IMR-90 (cell line): ENCODE measurements at regions not wholly inside any gene's neighbourhood (a gene's known extent, or its start where the extent isn't known, plus 50 kb on each side); places are given as distances from the start of the nearest gene placed in this dataset.

Experiments
- ATAC-seq: fragments of 200-7000 bp; cut with Tn5 transposase; 2 replicates; pipeline ENCODE4 v1.9.1; 2020; ENCODE audit warnings: low read depth, mild to moderate bottlenecking, moderate library complexity
- BruUV-seq: library from RNA; stranded (reverse); fragments of 400-500 nt; replicated peaks from 2 replicates; lab custom pipeline; 2021; lab: Mats Ljungman, UMichigan
- CTCF ChIA-PET: fragments of 300-600 bp; formaldehyde crosslinking; extraction: SDS; loops from one replicate; lab custom pipeline; 2021; ENCODE audit warnings: antibody characterized with exemption; lab: Yijun Ruan, JAX
- POLR2A ChIA-PET: fragments of 300-600 bp; sonication (Branson Sonifier 250); formaldehyde crosslinking; loops from one replicate; lab custom pipeline; 2022; ENCODE audit warnings: antibody characterized with exemption; ENCODE audit not compliant: unreplicated experiment; lab: Charles Lee
- DNase-seq: peaks from one replicate; pipeline ENCODE4 v3.0.0; 2013
- H2AFZ ChIP-seq: replicated peaks from 2 replicates; pipeline ENCODE3; 2013; ENCODE audit warnings: low read length, mild to moderate bottlenecking; ENCODE audit not compliant: poor library complexity
- H2AK5ac ChIP-seq: 2 replicates; pipeline ENCODE4 v1.6.1; 2013; ENCODE audit warnings: low read depth, low read length, inconsistent platforms
- H2AK9ac ChIP-seq: replicated peaks from 2 replicates; pipeline ENCODE3; 2013; ENCODE audit warnings: mild to moderate bottlenecking, low read depth, low read length, moderate library complexity; ENCODE audit not compliant: poor library complexity
- H2BK120ac ChIP-seq: 2 replicates; pipeline ENCODE4 v1.6.1; 2013; ENCODE audit warnings: low read depth, low read length, inconsistent platforms
- H2BK15ac ChIP-seq: 3 replicates; pipeline ENCODE4 v1.6.1; 2013; ENCODE audit warnings: low read depth, low read length, inconsistent platforms
- H2BK20ac ChIP-seq: 2 replicates; pipeline ENCODE4 v1.6.1; 2013; ENCODE audit warnings: low read depth, mild to moderate bottlenecking, inconsistent platforms, low read length, moderate library complexity
- H2BK5ac ChIP-seq: 2 replicates; pipeline ENCODE4 v1.6.1; 2013; ENCODE audit warnings: mild to moderate bottlenecking, low read depth, low read length, inconsistent platforms; ENCODE audit not compliant: poor library complexity, severe bottlenecking
- H3K14ac ChIP-seq: replicated peaks from 2 replicates; pipeline ENCODE4 v1.6.1; 2013; ENCODE audit warnings: low read depth, low read length, inconsistent platforms
- H3K18ac ChIP-seq: 2 replicates; pipeline ENCODE4 v1.6.1; 2013; ENCODE audit warnings: low read depth, low read length, control low read depth
- H3K23ac ChIP-seq: 2 replicates; pipeline ENCODE4 v1.6.1; 2013; ENCODE audit warnings: low read depth, low read length, inconsistent platforms
- H3K27ac ChIP-seq: 2 replicates; pipeline ENCODE4 v1.5.1; 2013; ENCODE audit warnings: mild to moderate bottlenecking, control low read depth, low read length; ENCODE audit not compliant: insufficient read depth
- H3K27me3 ChIP-seq: 2 replicates; pipeline ENCODE4 v1.6.1; 2013; ENCODE audit warnings: low read length; ENCODE audit not compliant: control insufficient read depth, insufficient read depth
- H3K36me3 ChIP-seq: 2 replicates; pipeline ENCODE4 v1.6.1; 2013; ENCODE audit warnings: low read length, mixed read lengths; ENCODE audit not compliant: control insufficient read depth, insufficient read depth
- H3K4ac ChIP-seq: 2 replicates; pipeline ENCODE4 v1.6.1; 2013; ENCODE audit warnings: low read depth, low read length, inconsistent platforms
- H3K4me1 ChIP-seq: 2 replicates; pipeline ENCODE4 v1.6.1; 2013; ENCODE audit warnings: low read length, mixed read lengths; ENCODE audit not compliant: control insufficient read depth, insufficient read depth
- H3K4me2 ChIP-seq: 2 replicates; pipeline ENCODE4 v1.6.1; 2013; ENCODE audit warnings: low read depth, mild to moderate bottlenecking, control low read depth, low read length, moderate library complexity
- H3K4me3 ChIP-seq: 2 replicates; pipeline ENCODE4 v1.5.1; 2013; ENCODE audit warnings: low read depth, mild to moderate bottlenecking, control low read depth, low read length, moderate library complexity; ENCODE audit not compliant: insufficient read depth
- H3K56ac ChIP-seq: 2 replicates; pipeline ENCODE4 v1.6.1; 2013; ENCODE audit warnings: low read length, inconsistent platforms; ENCODE audit not compliant: insufficient read depth; ENCODE audit errors: extremely low read depth
- H3K79me1 ChIP-seq, 2 experiments: 2 replicates each; pipeline ENCODE4 v1.6.1; 2013; ENCODE audit warnings: low read length in 2 of 2, inconsistent platforms in 1 of 2, low read depth in 1 of 2
- H3K9ac ChIP-seq: 2 replicates; pipeline ENCODE4 v1.6.1; 2013; ENCODE audit warnings: low read depth, low read length, control low read depth
- H3K9me1 ChIP-seq: 2 replicates; pipeline ENCODE4 v1.6.1; 2013; ENCODE audit warnings: low read length, inconsistent platforms; ENCODE audit not compliant: insufficient read depth
- H3K9me3 ChIP-seq: 2 replicates; pipeline ENCODE4 v1.6.1; 2013; ENCODE audit warnings: low read length; ENCODE audit not compliant: control insufficient read depth, insufficient read depth
- H4K20me1 ChIP-seq: 2 replicates; pipeline ENCODE4 v1.6.1; 2013; ENCODE audit warnings: low read length, inconsistent platforms; ENCODE audit not compliant: insufficient read depth
- H4K5ac ChIP-seq: 2 replicates; pipeline ENCODE4 v1.6.1; 2013; ENCODE audit warnings: mild to moderate bottlenecking, low read depth, low read length, control low read depth
- H4K8ac ChIP-seq, 2 experiments: 2 replicates each; pipeline ENCODE4 v1.6.1; 2013; ENCODE audit warnings: low read depth in 2 of 2, low read length in 2 of 2, control low read depth in 1 of 2, inconsistent platforms in 1 of 2
- H4K91ac ChIP-seq: 2 replicates; pipeline ENCODE4 v1.6.1; 2013; ENCODE audit warnings: low read depth, low read length, inconsistent platforms; ENCODE audit not compliant: insufficient read depth
- CEBPB ChIP-seq: IDR thresholded peaks from 2 replicates; pipeline ENCODE4 v1.6.1; 2012; ENCODE audit warnings: low read depth, low read length, improper control_type of control experiment
- CHD1 ChIP-seq: IDR thresholded peaks from 2 replicates; pipeline ENCODE4 v1.6.1; 2012; ENCODE audit warnings: low read depth, low read length, improper control_type of control experiment
- CTCF ChIP-seq: conservative IDR thresholded peaks from 2 replicates; pipeline ENCODE4 v1.5.1; 2012; ENCODE audit warnings: mild to moderate bottlenecking, low read depth, low read length, improper control_type of control experiment
- ELK1 ChIP-seq: fragments of 150-350 bp; IDR thresholded peaks from 2 replicates; pipeline ENCODE4 v1.6.1; 2016; ENCODE audit warnings: low read depth, mild to moderate bottlenecking, low read length, moderate library complexity, borderline replicate concordance
- FOS ChIP-seq: fragments of 150-350 bp; IDR thresholded peaks from 2 replicates; pipeline ENCODE4 v1.6.1; 2016; ENCODE audit warnings: low read depth, low read length
- MAFK ChIP-seq: IDR thresholded peaks from 2 replicates; pipeline ENCODE4 v1.6.1; 2012; ENCODE audit warnings: low read depth, low read length, improper control_type of control experiment
- MAZ ChIP-seq: IDR thresholded peaks from 2 replicates; pipeline ENCODE4 v1.6.1; 2012; ENCODE audit warnings: low read depth, mild to moderate bottlenecking, low read length, improper control_type of control experiment, moderate library complexity, borderline replicate concordance
- MXI1 ChIP-seq: IDR thresholded peaks from 2 replicates; pipeline ENCODE4 v1.6.1; 2012; ENCODE audit warnings: low read depth, mild to moderate bottlenecking, low read length, moderate library complexity, borderline replicate concordance
- NFE2L2 ChIP-seq: fragments of 150-350 bp; IDR thresholded peaks from 2 replicates; pipeline ENCODE4 v1.6.1; 2016; ENCODE audit warnings: low read depth, mild to moderate bottlenecking, low read length
- RAD21 ChIP-seq: IDR thresholded peaks from 2 replicates; pipeline ENCODE4 v1.6.1; 2012; ENCODE audit warnings: low read length, improper control_type of control experiment
- RCOR1 ChIP-seq: IDR thresholded peaks from 2 replicates; pipeline ENCODE4 v1.6.1; 2012; ENCODE audit warnings: mild to moderate bottlenecking, low read length, improper control_type of control experiment; ENCODE audit not compliant: insufficient replicate concordance
- RFX5 ChIP-seq: IDR thresholded peaks from 2 replicates; pipeline ENCODE4 v1.8.0; 2012; ENCODE audit warnings: low read depth, mild to moderate bottlenecking, low read length, moderate library complexity
- SMC3 ChIP-seq: fragments of 150-350 bp; IDR thresholded peaks from 2 replicates; pipeline ENCODE4 v1.6.1; 2016; ENCODE audit warnings: low read depth, mild to moderate bottlenecking, antibody characterized with exemption, low read length, moderate library complexity
- USF2 ChIP-seq: fragments of 150-350 bp; IDR thresholded peaks from 2 replicates; pipeline ENCODE4 v1.6.1; 2017; ENCODE audit warnings: mild to moderate bottlenecking, antibody characterized with exemption, low read length, low read depth
- WGBS, 2 experiments: methylation state at CpG; one replicate each; pipeline versions ENCODE4 v1.1.5 to v1.1.7; 2013; ENCODE audit warnings: missing lambda C conversion rate in 2 of 2; ENCODE audit not compliant: insufficient read length in 1 of 2; ENCODE audit errors: extremely low coverage in 2 of 2; 5-methylcytosine and 5-hydroxymethylcytosine counted together
- dilution Hi-C: fragments of 300-500 bp; cut with HindIII; formaldehyde crosslinking; loops from one replicate; pipeline ENCODE4 v1.14.3; 2018; ENCODE audit warnings: low sequenced_read_pairs; ENCODE audit not compliant: unreplicated experiment
- in situ Hi-C: fragments of 300-500 bp; cut with MboI; formaldehyde crosslinking; loops from 3 replicates; pipeline ENCODE4 v1.14.3; 2019; ENCODE audit warnings: low sequenced_read_pairs, inconsistent platforms, mixed read lengths
- intact Hi-C: fragments of 100-400 bp; cut with micrococcal nuclease; formaldehyde crosslinking; loops from 2 replicates; pipeline ENCODE4 v1.10.0; 2022

- H3K79me1 ChIP-seq: no peaks in the 10 kb centered on the region
- H3K27me3 ChIP-seq: no peaks in the 10 kb centered on the region
- H2BK120ac ChIP-seq: no peak overlapping the region
- H3K14ac ChIP-seq: no peak overlapping the region
- H3K23ac ChIP-seq: no peak overlapping the region
- no peak overlapping the region for H4K8ac ChIP-seq
- H3K56ac ChIP-seq: no peak overlapping the region
- no peaks in the 10 kb centered on the region for H4K20me1 ChIP-seq
- H2AK5ac ChIP-seq: no peak overlapping the region
- no peak overlapping the region for H3K18ac ChIP-seq
- no peak for DNase-seq
- intact Hi-C loops (no loop called here), in situ Hi-C loops (no loop called here), dilution Hi-C loops (no loop called here)
- H2BK5ac ChIP-seq: no peak overlapping the region
- H3K27ac ChIP-seq: no peak overlapping the region
- ATAC-seq: no peak
- H3K9ac ChIP-seq: no peak overlapping the region
- no peak overlapping the region for H2BK20ac ChIP-seq
- no peak for TF ChIP-seq SMC3
- no peak for TF ChIP-seq USF2
- TF ChIP-seq FOS: no peak
- TF ChIP-seq MAFK: no peak
- TF ChIP-seq CEBPB: no peak
- no peak for TF ChIP-seq MAZ
- TF ChIP-seq RAD21: no peak
- no peak for TF ChIP-seq MXI1
- TF ChIP-seq RCOR1: no peak
- no peak for TF ChIP-seq NFE2L2
- no peak for TF ChIP-seq RFX5
- TF ChIP-seq CHD1: no peak
- TF ChIP-seq ELK1: no peak
- TF ChIP-seq CTCF: no peak
- H3K36me3 ChIP-seq: no peaks in the 10 kb centered on the region
- no peak overlapping the region for H3K4me3 ChIP-seq
- BruUV-seq: no TSS peak
- no peak overlapping the region for H3K4ac ChIP-seq
- WGBS, 2 experiments: no CpG with 5 or more reads among the region's 1 CpG
- H2AK9ac ChIP-seq: no peak overlapping the region
- no peak overlapping the region for H4K5ac ChIP-seq
- H3K9me1 ChIP-seq: no peaks in the 10 kb centered on the region
- H3K4me1 ChIP-seq: no peaks in the 10 kb centered on the region
- no peak overlapping the region for H2AFZ ChIP-seq
- CTCF ChIA-PET: no interaction called here
- H3K4me2 ChIP-seq: no peak overlapping the region
- no peak overlapping the region for H2BK15ac ChIP-seq
- POLR2A ChIA-PET: no interaction called here
- no peaks in the 10 kb centered on the region for H3K9me3 ChIP-seq
- no peak overlapping the region for H4K91ac ChIP-seq
Observed at GRCh38 chr4:33427676-33428075, 2707.5 kb downstream of the PCDH7 start.
